Astrocyte of the cerebellum (primary cell): ENCODE measurements at regions not wholly inside any gene's neighbourhood (a gene's known extent, or its start where the extent isn't known, plus 50 kb on each side); places are given as distances from the start of the nearest gene placed in this dataset.

Experiments
- DNase-seq: peaks from one replicate; pipeline ENCODE4 v3.0.0-alpha.2; 2011; ENCODE audit warnings: low read depth
- H3K4me3 ChIP-seq: 2 replicates; pipeline ENCODE4 v1.5.1; 2011; ENCODE audit warnings: mild to moderate bottlenecking, low read depth, low read length, moderate library complexity
- in situ Hi-C: cut with HindIII; loops from 2 replicates; pipeline ENCODE4 v1.10.0; 2017; ENCODE audit warnings: low sequenced_read_pairs
- TF ChIP-seq, protein P1 (sequence below): IDR thresholded peaks from 2 replicates; pipeline ENCODE4 v1.5.1; 2012; ENCODE audit warnings: low read length, low read depth, moderate library complexity, mild to moderate bottlenecking; ENCODE audit errors: missing control alignments

DNA sequence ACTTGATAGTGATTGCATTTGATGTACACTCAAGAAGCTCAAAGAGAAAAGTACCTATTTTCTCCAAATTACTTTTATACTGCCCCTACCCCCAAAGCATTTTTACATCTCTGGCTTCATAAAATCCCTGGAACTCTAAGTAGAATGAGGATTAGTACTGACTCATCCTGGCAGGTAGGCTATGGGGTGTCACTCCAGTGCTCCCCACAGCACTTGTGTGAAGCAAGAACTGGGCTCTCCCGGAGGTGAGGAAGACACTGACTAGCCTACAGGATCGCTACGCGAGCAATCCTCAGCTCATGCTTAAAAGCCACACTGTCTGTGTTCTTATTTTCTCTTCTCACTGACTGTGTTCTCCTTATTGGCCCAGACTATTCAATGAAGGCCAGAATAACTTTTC, 90.4 kb upstream of the NDP start:
- in situ Hi-C loops = no loop called here
- TF ChIP-seq, protein P1, sequence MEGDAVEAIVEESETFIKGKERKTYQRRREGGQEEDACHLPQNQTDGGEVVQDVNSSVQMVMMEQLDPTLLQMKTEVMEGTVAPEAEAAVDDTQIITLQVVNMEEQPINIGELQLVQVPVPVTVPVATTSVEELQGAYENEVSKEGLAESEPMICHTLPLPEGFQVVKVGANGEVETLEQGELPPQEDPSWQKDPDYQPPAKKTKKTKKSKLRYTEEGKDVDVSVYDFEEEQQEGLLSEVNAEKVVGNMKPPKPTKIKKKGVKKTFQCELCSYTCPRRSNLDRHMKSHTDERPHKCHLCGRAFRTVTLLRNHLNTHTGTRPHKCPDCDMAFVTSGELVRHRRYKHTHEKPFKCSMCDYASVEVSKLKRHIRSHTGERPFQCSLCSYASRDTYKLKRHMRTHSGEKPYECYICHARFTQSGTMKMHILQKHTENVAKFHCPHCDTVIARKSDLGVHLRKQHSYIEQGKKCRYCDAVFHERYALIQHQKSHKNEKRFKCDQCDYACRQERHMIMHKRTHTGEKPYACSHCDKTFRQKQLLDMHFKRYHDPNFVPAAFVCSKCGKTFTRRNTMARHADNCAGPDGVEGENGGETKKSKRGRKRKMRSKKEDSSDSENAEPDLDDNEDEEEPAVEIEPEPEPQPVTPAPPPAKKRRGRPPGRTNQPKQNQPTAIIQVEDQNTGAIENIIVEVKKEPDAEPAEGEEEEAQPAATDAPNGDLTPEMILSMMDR = no peak
- H3K4me3 ChIP-seq = no peak overlapping the region
- DNase-seq = no peak

DNA sequence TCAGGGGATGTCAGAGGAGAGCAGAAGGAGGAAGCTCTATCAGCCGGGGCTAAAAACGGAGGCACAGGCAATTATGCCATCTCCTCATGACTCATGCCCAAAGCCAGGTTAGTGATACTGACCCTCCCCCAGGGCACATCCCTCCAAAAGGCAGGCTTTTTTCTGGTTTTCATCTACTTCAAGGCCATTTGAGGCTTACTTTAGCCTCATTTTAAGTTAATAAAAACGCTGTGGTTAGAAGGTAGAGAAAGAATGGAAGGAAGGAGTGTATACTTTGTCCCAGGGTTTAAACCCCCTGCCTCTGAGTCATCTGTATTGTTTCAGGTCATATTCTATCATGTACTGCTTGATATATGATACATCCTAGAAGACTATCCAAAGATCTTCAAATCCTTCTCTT, 89.7 kb upstream of the NDP start:
- DNase-seq = no peak
- TF ChIP-seq, protein P1 = no peak
- in situ Hi-C loops = no loop called here
- no peak overlapping the region for H3K4me3 ChIP-seq

DNA sequence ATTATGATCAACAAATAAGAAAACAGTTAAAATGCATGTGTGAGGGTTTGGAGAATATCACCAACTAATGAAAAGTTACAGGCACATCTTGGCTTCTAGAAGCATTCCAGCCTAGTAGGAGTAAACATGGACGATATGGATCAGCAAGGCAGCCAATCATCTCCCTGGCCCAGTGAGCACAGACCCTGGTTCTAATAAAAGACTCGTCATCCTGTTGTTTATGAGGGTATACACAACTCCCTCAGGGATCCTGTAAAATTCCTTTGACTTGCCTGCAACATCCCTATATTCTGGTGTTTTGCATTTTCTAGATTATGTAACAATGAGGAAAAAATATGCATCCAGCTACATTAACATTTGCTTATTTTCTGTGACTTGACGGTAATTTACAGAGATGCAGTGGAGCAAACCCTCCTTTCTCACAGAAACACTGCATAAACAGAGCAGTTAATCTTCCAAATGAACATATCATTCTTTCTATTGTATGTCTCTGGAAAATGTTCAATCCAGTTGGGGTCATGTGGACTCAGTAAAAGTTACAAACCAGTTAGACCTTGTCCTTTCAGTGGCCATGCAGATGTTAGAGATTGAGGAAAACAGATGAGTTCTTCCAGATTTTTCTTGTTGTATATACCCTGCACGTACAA, 88.9 kb upstream of the NDP start:
- no peak for DNase-seq
- H3K4me3 ChIP-seq = no peak overlapping the region
- in situ Hi-C loops = no loop called here
- TF ChIP-seq, protein P1 = no peak

DNA sequence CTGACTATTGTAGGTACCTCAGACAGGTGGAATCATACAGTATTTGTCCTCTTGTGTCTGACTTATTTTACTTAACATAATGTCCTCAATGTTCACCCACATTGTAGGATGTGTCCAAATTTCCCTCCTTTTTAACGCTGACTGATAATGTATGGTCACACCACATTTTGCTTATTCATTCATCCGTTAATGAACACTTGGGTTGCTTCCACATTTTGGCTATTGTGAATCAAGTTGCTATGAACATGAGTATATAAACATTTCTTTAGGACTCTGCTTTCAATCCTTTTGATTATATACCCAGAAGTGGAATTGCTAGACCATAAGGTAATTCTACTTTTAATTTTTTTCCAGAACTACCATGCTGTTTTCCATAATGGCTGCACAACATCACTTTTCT, 87.0 kb upstream of the NDP start:
- in situ Hi-C loops = no loop called here
- peak; percentile 59 for DNase-seq
- no peak overlapping the region for H3K4me3 ChIP-seq
- TF ChIP-seq, protein P1 = no peak

DNA sequence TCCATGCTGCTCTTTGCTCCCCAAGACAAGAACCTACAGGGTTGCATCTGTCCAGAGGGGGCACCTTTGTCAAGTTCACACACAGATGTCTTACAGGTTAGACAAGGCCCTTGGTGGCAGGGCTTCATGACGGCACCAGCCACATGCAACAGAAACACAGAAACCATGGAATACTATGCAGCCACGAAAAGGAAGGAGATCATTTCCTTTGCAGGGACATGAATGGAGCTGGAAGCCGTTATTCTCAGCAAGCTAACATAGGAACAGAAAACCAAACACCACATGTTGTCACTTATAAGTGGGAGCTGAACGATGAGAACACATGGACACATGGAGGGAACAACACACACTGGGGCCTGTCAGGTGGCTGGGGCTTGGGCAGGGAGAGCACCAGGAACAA, 85.1 kb upstream of the NDP start:
- in situ Hi-C loops = no loop called here
- TF ChIP-seq, protein P1 = no peak
- DNase-seq = no peak
- H3K4me3 ChIP-seq = no peak overlapping the region

DNA sequence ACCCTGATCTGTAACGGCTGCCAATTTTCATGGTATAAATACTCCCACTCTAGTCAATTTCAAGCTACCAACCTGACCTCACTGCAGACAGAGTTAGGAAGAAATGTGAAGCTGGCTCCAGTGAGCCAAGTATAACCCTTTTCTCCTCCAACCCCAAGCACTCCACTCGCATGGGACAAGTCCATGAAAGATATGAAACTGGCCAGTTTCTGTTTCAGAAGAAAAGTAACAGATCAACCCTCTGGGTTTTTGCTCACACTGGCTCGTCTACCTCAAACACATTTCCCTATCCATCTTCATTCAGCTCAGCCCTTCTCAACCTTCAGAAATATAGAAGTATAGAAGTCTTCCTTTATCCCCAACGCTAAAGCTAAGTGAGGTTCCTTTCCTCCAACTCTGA, 82.4 kb upstream of the NDP start:
- no peak for DNase-seq
- TF ChIP-seq, protein P1 = no peak
- in situ Hi-C loops = no loop called here
- H3K4me3 ChIP-seq = no peak overlapping the region
